Caco-2 (cell line): ENCODE measurements at regions not wholly inside any gene's neighbourhood (a gene's known extent, or its start where the extent isn't known, plus 50 kb on each side); places are given as distances from the start of the nearest gene placed in this dataset.

Source experiments
- BruUV-seq: library from RNA; stranded (reverse); fragments of 400-500 nt; replicated peaks from 2 replicates; lab custom pipeline; 2021; lab: Mats Ljungman, UMichigan
- CTCF ChIA-PET: fragments of 300-600 bp; sonication (Branson Sonifier 250); formaldehyde crosslinking; loops from one replicate; lab custom pipeline; 2022; ENCODE audit warnings: antibody characterized with exemption; lab: Charles Lee
- POLR2A ChIA-PET: fragments of 300-600 bp; sonication (Branson Sonifier 250); formaldehyde crosslinking; loops from one replicate; lab custom pipeline; 2022; ENCODE audit warnings: antibody characterized with exemption; lab: Charles Lee
- DNase-seq, 2 experiments: peaks; one replicate each; pipeline versions ENCODE4 v3.0.0 to v3.0.0-alpha.2; 2020 to 2022
- H3K27me3 ChIP-seq: replicated peaks from 2 replicates; pipeline ENCODE4 v1.6.0; 2011; ENCODE audit warnings: low read length; ENCODE audit not compliant: control insufficient read depth, insufficient read depth
- H3K36me3 ChIP-seq: 2 replicates; pipeline ENCODE4 v1.5.1; 2011; ENCODE audit warnings: low read length; ENCODE audit not compliant: control insufficient read depth, insufficient read depth
- H3K4me1 ChIP-seq: fragments of 250-450 bp; sonication (Bioruptor Pico); 2 replicates; pipeline ENCODE4 v1.5.1; 2020; ENCODE audit warnings: mild to moderate bottlenecking
- H3K4me3 ChIP-seq: 2 replicates; pipeline ENCODE4 v1.5.1; 2011; ENCODE audit warnings: low read depth, mild to moderate bottlenecking, control low read depth, low read length
- H3K9me3 ChIP-seq: fragments of 250-450 bp; sonication (Bioruptor Pico); 2 replicates; pipeline ENCODE4 v1.5.1; 2020; ENCODE audit warnings: mild to moderate bottlenecking, moderate library complexity
- H3K27ac Mint-ChIP-seq: one replicate; pipeline ENCODE4 v1.8.0; 2022; ENCODE audit warnings: mixed read lengths; ENCODE audit not compliant: unreplicated experiment
- H3K27me3 Mint-ChIP-seq: one replicate; pipeline ENCODE4 v1.8.0; 2022; ENCODE audit warnings: mixed read lengths; ENCODE audit not compliant: insufficient read depth, unreplicated experiment
- H3K36me3 Mint-ChIP-seq: one replicate; pipeline ENCODE4 v1.8.0; 2022; ENCODE audit warnings: mild to moderate bottlenecking, mixed read lengths; ENCODE audit not compliant: insufficient read depth, unreplicated experiment
- H3K4me1 Mint-ChIP-seq: one replicate; pipeline ENCODE4 v1.8.0; 2022; ENCODE audit warnings: low read depth, mixed read lengths; ENCODE audit not compliant: unreplicated experiment
- H3K4me3 Mint-ChIP-seq: one replicate; pipeline ENCODE4 v1.8.0; 2022; ENCODE audit warnings: mild to moderate bottlenecking, moderate library complexity, mixed read lengths; ENCODE audit not compliant: unreplicated experiment
- H3K9me3 Mint-ChIP-seq: one replicate; pipeline ENCODE4 v1.8.0; 2022; ENCODE audit warnings: mixed read lengths; ENCODE audit not compliant: unreplicated experiment
- intact Hi-C: fragments of 100-400 bp; cut with micrococcal nuclease; formaldehyde crosslinking; loops from one replicate; pipeline ENCODE4 v1.10.0; 2022; ENCODE audit not compliant: unreplicated experiment
- TF ChIP-seq, protein P1 (sequence below), 2 experiments: fragments of 200-600 bp in 1 of 2; IDR thresholded peaks; 1 replicate in 1 of 2; 2 replicates in 1 of 2; pipeline versions ENCODE4 v1.5.1 to v1.8.0; 2011 to 2022; ENCODE audit warnings: antibody characterized with exemption in 1 of 2, control low read depth in 1 of 2, inconsistent platforms in 1 of 2, low read depth in 1 of 2, low read length in 1 of 2, mild to moderate bottlenecking in 1 of 2, moderate library complexity in 1 of 2; ENCODE audit not compliant: insufficient read depth in 1 of 2, severe bottlenecking in 1 of 2, unreplicated experiment in 1 of 2

DNA sequence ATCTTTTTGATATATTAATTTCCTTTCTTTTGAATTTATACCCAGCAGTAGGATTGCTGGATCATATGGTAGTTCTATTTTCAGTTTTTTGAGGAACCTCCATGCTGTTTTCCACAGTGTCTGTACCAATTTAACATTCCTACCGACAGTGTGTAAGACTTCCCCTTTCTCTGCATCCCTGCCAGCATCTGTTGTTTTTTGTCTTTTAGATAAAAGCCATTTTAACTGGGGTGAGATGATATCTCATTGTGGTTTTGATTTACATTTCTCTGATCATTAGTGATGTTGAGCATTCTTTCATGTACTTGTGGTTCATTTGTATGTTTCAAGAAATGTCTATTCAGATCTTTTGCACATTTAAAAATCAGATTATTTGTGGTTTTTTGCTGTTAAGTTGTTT lies 62.4 kb upstream of the STUM start:
- DNase-seq: no peak
- TF ChIP-seq, protein P1, sequence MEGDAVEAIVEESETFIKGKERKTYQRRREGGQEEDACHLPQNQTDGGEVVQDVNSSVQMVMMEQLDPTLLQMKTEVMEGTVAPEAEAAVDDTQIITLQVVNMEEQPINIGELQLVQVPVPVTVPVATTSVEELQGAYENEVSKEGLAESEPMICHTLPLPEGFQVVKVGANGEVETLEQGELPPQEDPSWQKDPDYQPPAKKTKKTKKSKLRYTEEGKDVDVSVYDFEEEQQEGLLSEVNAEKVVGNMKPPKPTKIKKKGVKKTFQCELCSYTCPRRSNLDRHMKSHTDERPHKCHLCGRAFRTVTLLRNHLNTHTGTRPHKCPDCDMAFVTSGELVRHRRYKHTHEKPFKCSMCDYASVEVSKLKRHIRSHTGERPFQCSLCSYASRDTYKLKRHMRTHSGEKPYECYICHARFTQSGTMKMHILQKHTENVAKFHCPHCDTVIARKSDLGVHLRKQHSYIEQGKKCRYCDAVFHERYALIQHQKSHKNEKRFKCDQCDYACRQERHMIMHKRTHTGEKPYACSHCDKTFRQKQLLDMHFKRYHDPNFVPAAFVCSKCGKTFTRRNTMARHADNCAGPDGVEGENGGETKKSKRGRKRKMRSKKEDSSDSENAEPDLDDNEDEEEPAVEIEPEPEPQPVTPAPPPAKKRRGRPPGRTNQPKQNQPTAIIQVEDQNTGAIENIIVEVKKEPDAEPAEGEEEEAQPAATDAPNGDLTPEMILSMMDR (IDR thresholded peaks at IDR 0.05; ENCODE audit: insufficient read depth in 1 of 2, low read depth in 1 of 2, low read length in 1 of 2, severe bottlenecking in 1 of 2, unreplicated experiment in 1 of 2): no peak
- Mint-ChIP-seq H3K4me1 (peaks cover 6% of the 10 kb centered on the region), H3K27me3 (no peaks in the 10 kb centered on the region), H3K27ac (no peak overlapping the region), H3K9me3 (no peaks in the 10 kb centered on the region), H3K36me3 (no peaks in the 10 kb centered on the region), H3K4me3 (no peak overlapping the region)
- intact Hi-C loops: no loop called here
- BruUV-seq: no TSS peak
- H3K4me3 ChIP-seq: no peak overlapping the region
- no peaks in the 10 kb centered on the region for H3K27me3 ChIP-seq
- no peaks in the 10 kb centered on the region for H3K36me3 ChIP-seq
- H3K9me3 ChIP-seq: no peaks in the 10 kb centered on the region
- H3K4me1 ChIP-seq: peaks cover 12% of the 10 kb centered on the region
- CTCF ChIA-PET: no interaction called here
- POLR2A ChIA-PET: no interaction called here

DNA sequence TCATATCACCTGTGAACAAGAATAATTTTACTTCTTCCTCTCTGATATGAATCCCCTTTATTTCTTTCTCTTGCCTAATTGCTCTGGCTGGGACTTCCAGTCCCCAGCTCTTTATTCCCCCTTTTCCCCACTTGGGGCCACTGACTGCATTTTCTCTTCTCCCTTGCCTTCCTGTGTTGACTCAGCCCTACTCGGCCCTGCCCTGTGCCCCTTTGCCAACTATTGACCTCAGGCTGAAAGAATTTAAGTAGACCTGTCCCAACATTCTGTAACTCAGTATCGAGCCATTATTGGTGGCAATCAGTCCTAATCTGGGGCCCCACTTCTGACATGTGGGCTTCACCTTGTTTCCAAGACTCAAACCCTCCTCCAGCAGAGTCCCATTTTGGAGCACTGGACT lies 60.6 kb upstream of the STUM start:
- Mint-ChIP-seq H3K4me1 (peaks cover 6% of the 10 kb centered on the region), H3K4me3 (no peak overlapping the region)
- POLR2A ChIA-PET: no interaction called here

DNA sequence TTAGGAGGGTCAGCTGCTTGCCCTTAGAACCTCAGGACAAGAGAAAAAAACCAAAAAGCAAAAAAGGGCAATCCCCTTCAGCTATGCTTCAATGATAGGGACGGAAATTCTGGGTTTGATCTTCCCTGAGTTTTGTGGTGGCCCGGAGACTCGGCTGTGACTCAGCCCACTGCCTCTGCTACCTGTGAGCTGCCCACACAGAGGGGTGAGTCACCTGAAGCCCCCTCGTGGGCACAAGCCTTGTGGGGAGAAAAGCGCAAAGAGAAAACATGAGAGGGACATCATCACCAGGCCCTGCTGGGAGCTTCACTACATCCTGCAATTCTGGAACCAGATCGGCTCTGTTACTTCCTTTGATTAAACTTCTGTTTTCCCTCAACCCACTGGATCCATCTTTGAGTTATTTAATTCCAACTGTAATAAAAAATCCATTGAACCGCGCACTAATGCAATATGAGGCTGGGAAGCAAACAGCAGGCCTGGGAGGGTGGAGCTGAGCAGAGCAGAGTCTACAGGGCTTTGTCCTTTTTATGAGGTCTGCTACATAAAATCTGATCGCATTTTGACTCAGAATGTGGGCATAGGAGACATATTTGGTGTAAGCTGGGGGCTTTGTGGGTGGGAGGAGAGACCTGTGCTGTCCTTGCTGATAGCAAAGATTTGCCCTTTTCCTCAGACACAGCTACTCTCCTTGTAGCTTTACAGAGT lies 58.7 kb upstream of the STUM start:
- Mint-ChIP-seq H3K27me3 (no peaks in the 10 kb centered on the region), H3K4me3 (no peak overlapping the region), H3K27ac (no peak overlapping the region), H3K4me1 (peaks cover 6% of the 10 kb centered on the region), H3K36me3 (no peaks in the 10 kb centered on the region), H3K9me3 (no peaks in the 10 kb centered on the region)
- BruUV-seq: no TSS peak
- H3K27me3 ChIP-seq: no peaks in the 10 kb centered on the region
- intact Hi-C loops: no loop called here
- CTCF ChIA-PET: no interaction called here
- no peak for DNase-seq
- no peaks in the 10 kb centered on the region for H3K36me3 ChIP-seq
- no peaks in the 10 kb centered on the region for H3K4me1 ChIP-seq
- POLR2A ChIA-PET: interaction anchor here (0.6 kb wide), 1 partner anchor 1967 kb away, joined by 4 read pairs; no protein-coding TSS in a partner anchor
- H3K4me3 ChIP-seq: no peak overlapping the region
- no peaks in the 10 kb centered on the region for H3K9me3 ChIP-seq
- TF ChIP-seq, protein P1 (IDR thresholded peaks at IDR 0.05; ENCODE audit: insufficient read depth in 1 of 2, low read depth in 1 of 2, low read length in 1 of 2, severe bottlenecking in 1 of 2, unreplicated experiment in 1 of 2): no peak

More for the DNA sequence above, 60.6 kb upstream of the STUM start:
- Histone ChIP-seq H3K27me3 (no peaks in the 10 kb centered on the region), H3K4me1 (no peaks in the 10 kb centered on the region), H3K4me3 (no peak overlapping the region), H3K9me3 (no peaks in the 10 kb centered on the region), H3K36me3 (no peaks in the 10 kb centered on the region)
- TF ChIP-seq, protein P1 (IDR thresholded peaks at IDR 0.05; ENCODE audit: insufficient read depth in 1 of 2, low read depth in 1 of 2, low read length in 1 of 2, severe bottlenecking in 1 of 2, unreplicated experiment in 1 of 2): no peak
- Mint-ChIP-seq H3K27ac (no peak overlapping the region), H3K9me3 (no peaks in the 10 kb centered on the region), H3K27me3 (no peaks in the 10 kb centered on the region), H3K36me3 (no peaks in the 10 kb centered on the region)
- CTCF ChIA-PET: no interaction called here
- DNase-seq: no peak
- no TSS peak for BruUV-seq
- intact Hi-C loops: no loop called here
